ENCODE measurements at regions not wholly inside any gene's neighbourhood (a gene's known extent, or its start where the extent isn't known, plus 50 kb on each side); places are given as distances from the start of the nearest gene placed in this dataset.

DNA sequence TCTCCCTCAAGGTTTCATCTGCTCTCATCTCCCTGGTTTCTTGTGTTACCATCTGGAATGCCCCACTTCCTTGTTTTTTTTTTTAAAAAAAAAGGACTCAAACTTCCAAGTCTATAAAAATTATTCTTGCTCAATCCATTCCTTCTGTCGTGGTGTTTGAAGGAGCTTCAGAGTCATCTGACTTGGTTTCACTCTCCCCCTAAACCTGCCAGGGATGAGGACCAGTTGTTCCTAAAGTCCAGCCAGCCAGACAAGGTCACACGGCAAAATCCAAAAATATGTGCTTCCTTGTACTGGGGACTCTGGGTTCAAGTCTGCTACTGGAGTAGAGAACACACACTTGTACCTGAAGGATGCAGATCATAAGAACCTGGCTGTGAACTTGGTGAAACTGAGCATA lies 84.5 kb upstream of the GPM6B start:
- TF ChIP-seq LEF1 (IDR thresholded peaks at IDR 0.05; ENCODE audit: borderline replicate concordance) (no peak), FOXM1 (IDR thresholded peaks at IDR 0.05; ENCODE audit: borderline replicate concordance) (no peak), HDGF (IDR thresholded peaks at IDR 0.05; ENCODE audit: borderline replicate concordance) (no peak), L3MBTL2 (conservative IDR thresholded peaks at IDR 0.05) (no peak)
- POLR2A ChIA-PET = no interaction called here
- CTCF ChIA-PET = no interaction called here
- DNase-seq (ENCODE audit: extremely low spot score) = no peak

DNA sequence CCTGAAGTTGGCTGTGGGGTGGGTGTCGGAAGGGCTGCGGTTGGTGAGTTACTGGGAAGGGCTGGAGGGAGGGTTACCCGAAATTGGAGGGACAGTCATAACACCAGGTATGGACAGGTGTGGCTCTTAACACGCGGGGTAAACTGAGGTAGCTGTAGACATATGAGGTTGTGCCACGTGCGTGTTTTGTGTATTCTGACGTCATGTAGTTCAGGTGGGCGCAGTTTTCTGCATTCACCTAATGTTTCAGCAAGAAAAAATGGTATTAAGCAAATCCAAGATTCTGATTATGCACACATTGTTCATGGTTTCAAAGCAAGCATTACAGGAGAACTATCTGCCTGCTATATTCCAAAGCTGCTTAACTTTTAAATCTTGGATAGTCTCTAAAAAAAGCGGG lies 83.5 kb upstream of the GPM6B start:
- no peak for DNase-seq (ENCODE audit: extremely low spot score)
- TF ChIP-seq SUZ12 (IDR thresholded peaks at IDR 0.05) (no peak), ELF4 (IDR thresholded peaks at IDR 0.05) (no peak)
- POLR2A ChIA-PET = no interaction called here
- CTCF ChIA-PET = no interaction called here

DNA sequence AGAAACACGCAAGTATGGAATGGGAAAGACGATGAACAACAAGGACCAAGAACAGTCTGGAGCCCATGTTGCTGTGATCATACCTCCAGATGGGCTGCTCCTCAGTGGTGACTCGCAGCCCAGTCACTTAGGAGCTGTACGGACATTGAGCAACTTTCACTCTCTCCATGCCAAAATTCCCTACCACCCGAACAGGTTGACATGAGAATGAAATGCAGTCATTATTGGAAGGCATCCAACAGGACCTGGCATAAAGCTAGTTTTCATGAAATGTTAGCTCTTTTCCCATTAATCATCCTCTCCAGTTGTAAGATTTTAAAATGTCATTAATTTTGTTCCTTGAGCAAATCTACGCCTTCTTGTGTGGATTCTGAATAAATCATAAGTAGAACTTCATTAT lies 82.7 kb upstream of the GPM6B start:
- ChIA-PET POLR2A (no interaction called here), CTCF (no interaction called here)
- TF ChIP-seq NFRKB (IDR thresholded peaks at IDR 0.05) = no peak
- TF ChIP-seq FOXM1 (IDR thresholded peaks at IDR 0.05; ENCODE audit: borderline replicate concordance) = no peak
- TF ChIP-seq L3MBTL2 (conservative IDR thresholded peaks at IDR 0.05) = no peak
- TF ChIP-seq SUZ12 (IDR thresholded peaks at IDR 0.05) = no peak
- no peak for TF ChIP-seq TARDBP (IDR thresholded peaks at IDR 0.05)
- no peak for TF ChIP-seq LEF1 (IDR thresholded peaks at IDR 0.05; ENCODE audit: borderline replicate concordance)
- TF ChIP-seq HDGF (IDR thresholded peaks at IDR 0.05; ENCODE audit: borderline replicate concordance) = no peak
- no peak for TF ChIP-seq CTBP1 (IDR thresholded peaks at IDR 0.05; ENCODE audit: borderline replicate concordance)
- TF ChIP-seq SP1 (IDR thresholded peaks at IDR 0.05) = no peak
- TF ChIP-seq, protein P1, sequence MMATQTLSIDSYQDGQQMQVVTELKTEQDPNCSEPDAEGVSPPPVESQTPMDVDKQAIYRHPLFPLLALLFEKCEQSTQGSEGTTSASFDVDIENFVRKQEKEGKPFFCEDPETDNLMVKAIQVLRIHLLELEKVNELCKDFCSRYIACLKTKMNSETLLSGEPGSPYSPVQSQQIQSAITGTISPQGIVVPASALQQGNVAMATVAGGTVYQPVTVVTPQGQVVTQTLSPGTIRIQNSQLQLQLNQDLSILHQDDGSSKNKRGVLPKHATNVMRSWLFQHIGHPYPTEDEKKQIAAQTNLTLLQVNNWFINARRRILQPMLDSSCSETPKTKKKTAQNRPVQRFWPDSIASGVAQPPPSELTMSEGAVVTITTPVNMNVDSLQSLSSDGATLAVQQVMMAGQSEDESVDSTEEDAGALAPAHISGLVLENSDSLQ (IDR thresholded peaks at IDR 0.05) = no peak
- no peak for TF ChIP-seq FOXK2 (IDR thresholded peaks at IDR 0.05)
- no peak for TF ChIP-seq FOXA1 (IDR thresholded peaks at IDR 0.05)
- DNase-seq (ENCODE audit: extremely low spot score) = no peak

DNA sequence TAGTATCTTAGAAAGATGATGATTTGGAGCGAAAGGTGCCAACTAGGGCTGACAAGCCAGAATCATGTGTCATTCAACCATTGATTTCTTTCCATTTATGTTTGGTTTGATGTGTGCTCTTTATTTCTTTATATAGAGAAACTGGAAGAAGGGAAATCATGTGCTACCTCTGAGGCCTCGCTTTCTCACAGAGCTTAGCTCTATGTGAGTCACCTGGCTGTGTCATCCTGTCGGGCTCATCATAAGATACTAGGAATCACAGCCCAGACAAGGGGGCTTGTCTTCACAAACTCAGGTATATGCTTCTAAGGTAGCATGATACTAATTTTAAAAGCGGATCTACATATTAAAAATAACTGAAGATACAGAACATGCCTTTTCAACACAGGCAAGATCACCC lies 81.7 kb upstream of the GPM6B start:
- ChIA-PET POLR2A (no interaction called here), CTCF (no interaction called here)
- TF ChIP-seq HDGF (IDR thresholded peaks at IDR 0.05; ENCODE audit: borderline replicate concordance) = no peak
- no peak for TF ChIP-seq SP1 (IDR thresholded peaks at IDR 0.05)
- TF ChIP-seq FOXK2 (IDR thresholded peaks at IDR 0.05) = no peak
- no peak for TF ChIP-seq BHLHE40 (IDR thresholded peaks at IDR 0.05; ENCODE audit: borderline replicate concordance)
- TF ChIP-seq NFRKB (IDR thresholded peaks at IDR 0.05) = no peak
- TF ChIP-seq ARNT (IDR thresholded peaks at IDR 0.05) = no peak
- TF ChIP-seq, protein P1 (IDR thresholded peaks at IDR 0.05) = no peak
- no peak for TF ChIP-seq SUZ12 (IDR thresholded peaks at IDR 0.05)
- no peak for TF ChIP-seq TARDBP (IDR thresholded peaks at IDR 0.05)
- no peak for TF ChIP-seq ZNF384 (IDR thresholded peaks at IDR 0.05)
- TF ChIP-seq FOXM1 (IDR thresholded peaks at IDR 0.05; ENCODE audit: borderline replicate concordance) = no peak
- TF ChIP-seq LEF1 (IDR thresholded peaks at IDR 0.05; ENCODE audit: borderline replicate concordance) = no peak
- no peak for TF ChIP-seq ELF4 (IDR thresholded peaks at IDR 0.05)
- TF ChIP-seq L3MBTL2 (conservative IDR thresholded peaks at IDR 0.05) = no peak
- DNase-seq (ENCODE audit: extremely low spot score) = no peak

DNA sequence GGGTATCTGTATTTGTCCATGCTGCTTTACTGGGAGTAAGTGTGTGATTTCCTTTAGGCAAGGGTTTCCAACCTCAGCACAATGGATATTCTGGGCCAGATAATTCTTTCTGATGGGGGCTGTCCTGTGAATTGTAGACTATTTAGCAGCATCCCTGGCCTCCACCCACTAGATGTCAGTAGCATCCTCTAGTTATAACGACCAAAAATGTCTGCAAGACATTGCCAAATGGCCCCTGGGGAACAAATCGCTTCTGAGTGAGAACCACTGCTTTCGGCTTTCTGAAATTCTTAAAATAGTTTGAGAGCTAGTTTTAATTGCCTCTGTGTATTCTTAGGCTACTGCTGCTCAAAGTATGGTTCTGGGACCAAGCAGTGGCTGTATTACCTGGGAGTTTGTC lies 81.2 kb upstream of the GPM6B start:
- TF ChIP-seq L3MBTL2 (conservative IDR thresholded peaks at IDR 0.05) = no peak
- TF ChIP-seq SUZ12 (IDR thresholded peaks at IDR 0.05) = no peak
- TF ChIP-seq ZNF384 (IDR thresholded peaks at IDR 0.05) = no peak
- no peak for DNase-seq (ENCODE audit: extremely low spot score)
- CTCF ChIA-PET = no interaction called here
- POLR2A ChIA-PET = interaction anchor here (0.6 kb wide), 1 partner anchor 42 kb away, joined by 3 read pairs; no protein-coding TSS in a partner anchor

DNA sequence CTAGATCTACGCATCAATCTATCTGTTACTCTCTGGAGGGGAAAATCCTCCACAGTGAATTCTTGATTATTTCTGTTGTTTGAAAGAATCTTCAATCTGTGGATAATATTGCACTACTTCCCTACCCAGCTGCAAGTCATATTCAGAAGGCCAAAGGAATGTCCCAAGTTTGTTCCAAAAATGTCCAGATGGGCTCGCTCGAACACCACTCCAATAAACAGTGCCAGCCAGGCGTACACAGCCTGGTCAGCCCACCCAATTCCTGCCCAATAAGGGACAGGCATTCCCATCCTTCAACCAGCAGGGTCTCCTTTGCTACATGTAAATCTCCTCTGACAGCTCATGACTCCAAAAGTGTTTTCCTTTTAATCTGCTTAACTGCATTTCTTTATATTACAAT lies 80.7 kb upstream of the GPM6B start:
- no peak for TF ChIP-seq FOXK2 (IDR thresholded peaks at IDR 0.05)
- no peak for TF ChIP-seq FOXM1 (IDR thresholded peaks at IDR 0.05; ENCODE audit: borderline replicate concordance)
- TF ChIP-seq TARDBP (IDR thresholded peaks at IDR 0.05) = no peak
- TF ChIP-seq L3MBTL2 (conservative IDR thresholded peaks at IDR 0.05) = no peak
- no peak for TF ChIP-seq FOXA1 (IDR thresholded peaks at IDR 0.05)
- TF ChIP-seq ELF4 (IDR thresholded peaks at IDR 0.05) = no peak
- no peak for TF ChIP-seq HDGF (IDR thresholded peaks at IDR 0.05; ENCODE audit: borderline replicate concordance)
- TF ChIP-seq CTBP1 (IDR thresholded peaks at IDR 0.05; ENCODE audit: borderline replicate concordance) = no peak
- no peak for TF ChIP-seq ZNF384 (IDR thresholded peaks at IDR 0.05)
- TF ChIP-seq LEF1 (IDR thresholded peaks at IDR 0.05; ENCODE audit: borderline replicate concordance) = no peak
- TF ChIP-seq BHLHE40 (IDR thresholded peaks at IDR 0.05; ENCODE audit: borderline replicate concordance) = no peak
- TF ChIP-seq, protein P1 (IDR thresholded peaks at IDR 0.05) = no peak
- TF ChIP-seq SUZ12 (IDR thresholded peaks at IDR 0.05) = no peak
- no peak for TF ChIP-seq NFRKB (IDR thresholded peaks at IDR 0.05)
- no peak for TF ChIP-seq SP1 (IDR thresholded peaks at IDR 0.05)
- no peak for TF ChIP-seq ARNT (IDR thresholded peaks at IDR 0.05)
- DNase-seq (ENCODE audit: extremely low spot score) = no peak
- ChIA-PET POLR2A (interaction anchor here (0.6 kb wide), 1 partner anchor 42 kb away, joined by 3 read pairs; no protein-coding TSS in a partner anchor), CTCF (no interaction called here)

DNA sequence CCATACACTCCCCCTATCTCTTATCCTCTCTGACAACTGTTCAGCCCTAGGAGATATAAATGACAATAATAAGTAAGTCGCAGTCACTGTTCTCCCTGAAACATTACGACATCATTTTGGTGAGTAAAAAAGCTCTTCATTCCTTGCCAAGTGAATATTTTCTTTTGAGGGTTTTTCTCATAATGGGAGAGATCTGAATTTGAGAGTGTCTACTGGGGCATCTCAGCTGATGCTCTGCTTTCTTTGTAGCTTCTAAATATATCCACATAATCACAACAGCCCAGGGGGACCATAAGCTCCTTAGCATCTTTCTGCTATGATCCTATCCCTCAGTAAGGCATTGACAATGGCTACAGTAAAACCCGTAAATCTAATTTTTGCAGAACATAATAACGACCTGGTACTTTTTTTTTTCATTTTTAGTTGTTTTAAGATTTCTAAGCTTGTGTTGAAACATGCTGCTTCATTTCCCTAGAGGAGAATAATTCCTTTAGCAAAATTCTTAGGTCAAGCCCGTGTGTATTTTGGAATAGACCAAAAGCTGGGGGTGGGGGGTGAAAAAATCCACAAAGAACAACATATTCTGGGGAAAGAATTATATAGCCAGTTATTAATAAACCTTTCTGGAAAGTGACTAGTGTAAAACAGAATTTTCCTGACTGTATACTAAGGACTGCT lies 78.1 kb upstream of the GPM6B start:
- POLR2A ChIA-PET = no interaction called here
- CTCF ChIA-PET = no interaction called here
- DNase-seq (ENCODE audit: extremely low spot score) = no peak
- TF ChIP-seq L3MBTL2 (conservative IDR thresholded peaks at IDR 0.05) (no peak), ZNF384 (IDR thresholded peaks at IDR 0.05) (no peak), NFRKB (IDR thresholded peaks at IDR 0.05) (no peak), BHLHE40 (IDR thresholded peaks at IDR 0.05; ENCODE audit: borderline replicate concordance) (no peak), TARDBP (IDR thresholded peaks at IDR 0.05) (no peak), SUZ12 (IDR thresholded peaks at IDR 0.05) (no peak), FOXA1 (IDR thresholded peaks at IDR 0.05) (no peak)
